CD4-positive, alpha-beta T cell (primary cell): ENCODE measurements at regions not wholly inside any gene's neighbourhood (a gene's known extent, or its start where the extent isn't known, plus 50 kb on each side); places are given as distances from the start of the nearest gene placed in this dataset.

Experiments used
- ATAC-seq: fragments of 200-7000 bp; cut with Tn5 transposase; one replicate; pipeline ENCODE4 v1.10.0; 2022; ENCODE audit warnings: mild to moderate bottlenecking; ENCODE audit not compliant: poor library complexity
- CTCF ChIA-PET: fragments of 350-600 bp; sonication (Branson Sonifier 250); formaldehyde crosslinking; loops from one replicate; lab custom pipeline; 2021; ENCODE audit warnings: antibody characterized with exemption, inconsistent platforms; lab: Charles Lee
- POLR2A ChIA-PET: fragments of 350-600 bp; sonication (Branson Sonifier 250); formaldehyde crosslinking; loops from one replicate; lab custom pipeline; 2021; ENCODE audit warnings: antibody characterized with exemption, inconsistent platforms; lab: Charles Lee
- DNase-seq, 14 experiments: peaks; one replicate each; pipeline ENCODE4 v3.0.0-alpha.2; 2013 to 2020; ENCODE audit warnings: mixed read lengths in 2 of 14
- H3K27ac ChIP-seq, 2 donors: one replicate each; pipeline versions ENCODE4 v1.5.1 to v1.7.0; 2013; ENCODE audit warnings: low read length in 2 of 2, low read depth in 1 of 2, mild to moderate bottlenecking in 1 of 2
- H3K27me3 ChIP-seq, 2 experiments: 1 replicate in 1 of 2; 2 replicates in 1 of 2; pipeline versions ENCODE4 v1.6.1 to v1.7.0; 2013; ENCODE audit warnings: low read length in 2 of 2, control low read depth in 1 of 2, mild to moderate bottlenecking in 1 of 2, moderate library complexity in 1 of 2; ENCODE audit not compliant: insufficient read depth in 2 of 2, control insufficient read depth in 1 of 2
- H3K36me3 ChIP-seq: one replicate; pipeline ENCODE4 v1.6.1; 2013; ENCODE audit warnings: low read length, control low read depth; ENCODE audit not compliant: insufficient read depth
- H3K4me1 ChIP-seq: one replicate; pipeline ENCODE4 v1.6.1; 2013; ENCODE audit warnings: low read length, control low read depth; ENCODE audit not compliant: insufficient read depth
- H3K4me3 ChIP-seq: one replicate; pipeline ENCODE4 v1.5.1; 2013; ENCODE audit warnings: mild to moderate bottlenecking, low read length, moderate library complexity
- H3K9me3 ChIP-seq, 2 experiments: 1 replicate in 1 of 2; 2 replicates in 1 of 2; pipeline versions ENCODE4 v1.6.1 to v1.7.0; 2013; ENCODE audit warnings: low read length in 2 of 2, mild to moderate bottlenecking in 2 of 2, control low read depth in 1 of 2, moderate library complexity in 1 of 2; ENCODE audit not compliant: control insufficient read depth in 1 of 2, insufficient read depth in 1 of 2
- H3K27ac Mint-ChIP-seq: one replicate; pipeline ENCODE4 v1.8.0; 2020; ENCODE audit warnings: mixed read lengths
- H3K27me3 Mint-ChIP-seq: one replicate; pipeline ENCODE4 v1.8.0; 2021; ENCODE audit warnings: mixed read lengths
- H3K36me3 Mint-ChIP-seq: one replicate; pipeline ENCODE4 v1.8.0; 2021; ENCODE audit warnings: low read depth, mixed read lengths
- H3K4me1 Mint-ChIP-seq: one replicate; pipeline ENCODE4 v1.8.0; 2021; ENCODE audit warnings: low read depth, mixed read lengths
- H3K4me3 Mint-ChIP-seq: one replicate; pipeline ENCODE4 v1.8.0; 2020; ENCODE audit warnings: mild to moderate bottlenecking, mixed read lengths
- H3K9me3 Mint-ChIP-seq: one replicate; pipeline ENCODE4 v1.8.0; 2020; ENCODE audit warnings: mixed read lengths
- intact Hi-C, 2 experiments: fragments of 100-400 bp; cut with DNase I in 1 of 2; cut with micrococcal nuclease in 1 of 2; formaldehyde crosslinking; loops; one replicate each; pipeline versions ENCODE4 v1.15.1 to v1.9.0; 2023 to 2025; cut with DNase I, micrococcal nuclease
- TF ChIP-seq, protein P1 (sequence below): fragments of 200-600 bp; IDR thresholded peaks from one replicate; pipeline ENCODE4 v1.8.0; 2022; ENCODE audit warnings: antibody characterized with exemption, mild to moderate bottlenecking

GRCh38 chr12:24731596-24731995 is 217.3 kb downstream of the BCAT1 start:
- H3K36me3 Mint-ChIP-seq, result no peaks in the 10 kb centered on the region
- intact Hi-C loops, result no loop called here
- TF ChIP-seq, protein P1, sequence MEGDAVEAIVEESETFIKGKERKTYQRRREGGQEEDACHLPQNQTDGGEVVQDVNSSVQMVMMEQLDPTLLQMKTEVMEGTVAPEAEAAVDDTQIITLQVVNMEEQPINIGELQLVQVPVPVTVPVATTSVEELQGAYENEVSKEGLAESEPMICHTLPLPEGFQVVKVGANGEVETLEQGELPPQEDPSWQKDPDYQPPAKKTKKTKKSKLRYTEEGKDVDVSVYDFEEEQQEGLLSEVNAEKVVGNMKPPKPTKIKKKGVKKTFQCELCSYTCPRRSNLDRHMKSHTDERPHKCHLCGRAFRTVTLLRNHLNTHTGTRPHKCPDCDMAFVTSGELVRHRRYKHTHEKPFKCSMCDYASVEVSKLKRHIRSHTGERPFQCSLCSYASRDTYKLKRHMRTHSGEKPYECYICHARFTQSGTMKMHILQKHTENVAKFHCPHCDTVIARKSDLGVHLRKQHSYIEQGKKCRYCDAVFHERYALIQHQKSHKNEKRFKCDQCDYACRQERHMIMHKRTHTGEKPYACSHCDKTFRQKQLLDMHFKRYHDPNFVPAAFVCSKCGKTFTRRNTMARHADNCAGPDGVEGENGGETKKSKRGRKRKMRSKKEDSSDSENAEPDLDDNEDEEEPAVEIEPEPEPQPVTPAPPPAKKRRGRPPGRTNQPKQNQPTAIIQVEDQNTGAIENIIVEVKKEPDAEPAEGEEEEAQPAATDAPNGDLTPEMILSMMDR, result no peak
- H3K36me3 ChIP-seq, result no peaks in the 10 kb centered on the region
- H3K27ac ChIP-seq, result no peak overlapping the region
- H3K27me3 Mint-ChIP-seq, result no peaks in the 10 kb centered on the region
- H3K4me3 ChIP-seq, result no peak overlapping the region
- POLR2A ChIA-PET, result no interaction called here
- no peak for ATAC-seq
- no peaks in the 10 kb centered on the region for H3K9me3 Mint-ChIP-seq
- no peaks in the 10 kb centered on the region for H3K9me3 ChIP-seq
- no peaks in the 10 kb centered on the region for H3K4me1 ChIP-seq
- CTCF ChIA-PET, result no interaction called here
- H3K4me3 Mint-ChIP-seq, result no peak overlapping the region
- no peak for DNase-seq
- no peaks in the 10 kb centered on the region for H3K4me1 Mint-ChIP-seq
- no peaks in the 10 kb centered on the region for H3K27me3 ChIP-seq
- no peak overlapping the region for H3K27ac Mint-ChIP-seq

DNA sequence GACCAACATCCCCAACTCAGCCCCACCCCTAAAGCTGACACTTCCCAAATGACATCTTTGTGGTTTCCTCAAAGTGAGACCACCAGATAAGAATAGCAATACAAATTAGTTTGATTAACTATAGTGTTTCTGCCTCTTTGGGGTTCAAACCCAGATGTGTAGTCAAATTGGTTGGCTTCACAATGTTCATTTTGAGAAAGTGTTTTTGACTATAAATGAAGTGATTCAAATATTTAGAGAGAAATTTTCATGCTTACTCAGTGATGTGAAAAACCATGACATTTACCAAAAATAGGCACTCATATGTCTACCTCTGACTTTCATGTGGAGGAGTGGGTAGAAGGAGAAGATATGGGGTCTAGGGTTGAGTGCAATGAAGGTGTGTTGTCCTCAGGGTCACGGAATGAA is 218.4 kb downstream of the BCAT1 start:
- H3K27ac Mint-ChIP-seq, result no peak overlapping the region
- H3K4me3 ChIP-seq, result no peak overlapping the region
- TF ChIP-seq, protein P1, result no peak

GRCh38 chr12:24728826-24729225 is 220.1 kb downstream of the BCAT1 start:
- Mint-ChIP-seq H3K27ac (no peak overlapping the region), H3K27me3 (no peaks in the 10 kb centered on the region), H3K9me3 (no peaks in the 10 kb centered on the region), H3K4me1 (no peaks in the 10 kb centered on the region), H3K36me3 (no peaks in the 10 kb centered on the region), H3K4me3 (no peak overlapping the region)
- intact Hi-C loops, result loop anchor here in 1 of 2 experiments (5.0 kb wide), 1 partner anchor 1077 kb away; no protein-coding TSS in a partner anchor
- Histone ChIP-seq H3K27me3 (no peaks in the 10 kb centered on the region), H3K4me3 (no peak overlapping the region), H3K36me3 (no peaks in the 10 kb centered on the region), H3K9me3 (no peaks in the 10 kb centered on the region), H3K27ac (no peak overlapping the region), H3K4me1 (no peaks in the 10 kb centered on the region)
- POLR2A ChIA-PET, result no interaction called here
- ATAC-seq (no peak), DNase-seq (no peak)
- TF ChIP-seq, protein P1, result no peak
- CTCF ChIA-PET, result no interaction called here

More for the DNA sequence above, 218.4 kb downstream of the BCAT1 start:
- intact Hi-C loops, result no loop called here
- no peak for ATAC-seq
- no peaks in the 10 kb centered on the region for H3K27me3 ChIP-seq
- Mint-ChIP-seq H3K9me3 (no peaks in the 10 kb centered on the region), H3K27me3 (no peaks in the 10 kb centered on the region), H3K4me3 (no peak overlapping the region), H3K4me1 (no peaks in the 10 kb centered on the region), H3K36me3 (no peaks in the 10 kb centered on the region)
- POLR2A ChIA-PET, result no interaction called here
- no peaks in the 10 kb centered on the region for H3K9me3 ChIP-seq
- no peak overlapping the region for H3K27ac ChIP-seq
- CTCF ChIA-PET, result no interaction called here
- H3K4me1 ChIP-seq, result no peaks in the 10 kb centered on the region
- no peaks in the 10 kb centered on the region for H3K36me3 ChIP-seq
- no peak for DNase-seq
